ENCODE measurements at regions not wholly inside any gene's neighbourhood (a gene's known extent, or its start where the extent isn't known, plus 50 kb on each side); places are given as distances from the start of the nearest gene placed in this dataset.

DNA sequence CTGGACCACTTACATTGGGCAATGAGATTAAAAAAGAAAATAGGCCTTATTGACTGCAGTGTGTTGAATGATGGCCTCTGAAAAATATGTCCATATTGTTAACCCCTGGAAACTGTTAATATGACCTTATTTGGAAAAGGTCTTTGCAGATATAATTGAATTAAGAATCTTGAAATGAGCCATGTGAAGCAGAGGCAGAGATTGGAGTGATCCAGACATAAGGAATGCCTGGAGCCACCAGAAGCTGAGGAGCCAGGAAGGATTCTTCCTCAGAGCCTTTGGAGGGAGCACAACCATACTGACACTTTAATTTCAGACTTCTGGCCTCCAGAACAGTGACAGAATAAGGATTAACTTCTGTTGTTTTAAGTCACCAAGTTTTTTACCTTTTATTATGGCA lies 510.4 kb upstream of the AGTR1 start:
- DNase-seq, result no peak

DNA sequence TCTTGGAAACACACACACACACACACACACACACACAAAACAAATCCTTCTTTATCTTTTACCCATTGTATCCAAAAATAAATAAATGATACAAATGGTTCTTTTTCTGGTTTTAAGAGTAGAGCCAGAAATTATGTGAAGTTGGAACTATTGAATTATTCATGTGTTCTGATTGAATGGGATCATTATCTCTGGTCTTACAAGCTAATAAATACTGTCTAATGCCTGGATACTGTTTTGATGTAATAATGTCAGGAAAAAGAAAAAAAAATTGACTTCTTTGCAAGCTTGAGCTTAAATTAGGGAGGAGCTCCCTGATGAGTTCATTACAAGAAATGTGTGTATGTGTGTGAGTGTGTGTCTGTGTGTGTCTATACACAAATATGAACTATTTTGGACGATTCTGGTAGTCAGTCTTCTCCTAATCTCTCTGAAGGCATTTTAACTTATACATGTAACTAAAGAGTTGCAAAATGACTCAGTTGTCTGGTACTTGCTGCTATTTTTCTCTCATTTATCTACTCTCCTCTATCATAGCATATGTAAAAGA lies 507.2 kb upstream of the AGTR1 start:
- no peak for DNase-seq

DNA sequence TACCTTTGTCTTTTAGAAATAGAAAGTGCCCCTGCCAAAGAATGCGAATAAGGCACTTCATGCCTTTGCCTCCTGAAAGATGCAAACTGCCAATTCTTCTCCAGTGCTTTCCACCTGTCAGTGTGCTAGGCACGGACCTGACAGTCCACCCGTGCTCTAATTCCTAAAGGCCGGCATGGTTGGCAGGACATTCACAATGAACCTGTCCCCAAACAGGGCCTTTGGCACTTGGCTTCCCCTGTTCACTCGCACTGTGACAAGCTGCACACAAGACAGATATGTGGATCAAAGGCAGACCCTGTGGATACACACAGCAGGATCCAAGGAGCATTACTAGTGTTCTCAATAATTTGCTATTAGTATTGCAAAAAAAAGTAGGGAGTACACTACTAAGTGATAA lies 505.7 kb upstream of the AGTR1 start:
- no peak for DNase-seq

DNA sequence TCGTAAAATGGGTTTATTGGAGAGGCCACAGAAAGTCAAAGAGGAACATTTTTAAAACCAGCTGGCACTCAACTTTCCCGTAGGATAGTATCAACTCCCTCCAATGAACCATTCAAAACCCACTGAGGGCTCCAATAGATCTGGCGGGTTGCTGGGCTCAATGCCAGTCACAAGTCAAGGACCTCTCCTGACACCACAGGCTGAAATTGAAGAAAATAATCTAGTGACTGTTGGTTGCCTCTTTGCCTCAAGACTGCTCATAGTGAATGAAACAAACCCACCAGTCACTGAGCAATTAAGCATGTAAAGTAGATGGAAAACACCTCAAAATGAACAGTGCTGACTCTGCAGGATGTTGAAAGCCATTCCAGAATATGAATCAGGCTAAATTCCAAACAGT lies 500.6 kb upstream of the AGTR1 start:
- DNase-seq, result no peak

DNA sequence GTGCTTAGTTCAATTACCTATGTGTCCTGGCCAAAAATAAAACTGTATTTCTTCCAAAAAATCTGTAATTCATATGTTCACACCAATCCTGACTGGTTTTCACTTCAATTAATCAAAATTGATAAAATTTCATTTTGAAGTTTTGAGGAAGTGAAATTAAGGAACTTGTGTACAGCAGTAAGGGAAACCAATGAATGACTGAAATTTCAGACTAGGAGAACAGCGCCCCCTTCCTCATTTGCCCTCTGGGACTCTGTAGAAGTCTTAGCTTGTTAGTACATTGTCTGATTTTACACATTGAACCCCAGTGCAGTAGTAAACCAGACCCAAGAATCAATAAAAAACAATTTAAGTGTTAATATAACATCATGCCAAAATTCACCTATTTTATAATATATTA lies 495.3 kb upstream of the AGTR1 start:
- DNase-seq, result no peak

DNA sequence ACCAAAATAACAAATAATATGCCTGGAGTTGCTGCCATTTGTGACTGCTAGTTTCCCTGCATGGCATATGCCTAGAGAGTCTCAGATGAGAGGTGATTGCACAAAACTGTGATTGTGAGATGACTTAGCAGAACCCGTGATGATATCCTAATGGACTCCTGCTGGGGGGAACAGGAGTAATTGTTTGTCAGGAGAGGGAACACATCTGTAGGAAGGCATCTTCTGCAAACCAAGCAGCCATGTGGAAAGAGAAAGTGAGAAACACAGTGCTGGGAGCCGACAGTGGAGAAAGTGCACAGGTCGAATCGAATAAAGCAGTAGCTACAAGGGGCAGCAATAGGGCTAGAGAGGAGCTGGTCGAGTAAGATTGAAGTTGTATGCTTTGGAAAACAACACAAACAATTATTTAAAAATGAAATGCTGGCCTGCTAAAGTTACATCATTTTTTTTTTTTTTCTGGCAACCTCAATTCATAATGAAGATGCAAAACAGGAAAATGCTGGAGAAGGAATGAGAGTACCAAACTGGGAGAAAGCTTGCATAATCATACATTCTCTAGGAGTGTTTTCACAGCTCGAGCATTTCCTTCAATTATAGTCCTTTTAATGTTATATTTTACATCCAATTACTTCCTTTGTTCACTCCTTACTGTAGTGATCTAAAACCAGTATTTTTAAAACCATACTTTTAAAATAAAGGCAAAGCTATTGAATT lies 494.2 kb upstream of the AGTR1 start:
- DNase-seq, result no peak

DNA sequence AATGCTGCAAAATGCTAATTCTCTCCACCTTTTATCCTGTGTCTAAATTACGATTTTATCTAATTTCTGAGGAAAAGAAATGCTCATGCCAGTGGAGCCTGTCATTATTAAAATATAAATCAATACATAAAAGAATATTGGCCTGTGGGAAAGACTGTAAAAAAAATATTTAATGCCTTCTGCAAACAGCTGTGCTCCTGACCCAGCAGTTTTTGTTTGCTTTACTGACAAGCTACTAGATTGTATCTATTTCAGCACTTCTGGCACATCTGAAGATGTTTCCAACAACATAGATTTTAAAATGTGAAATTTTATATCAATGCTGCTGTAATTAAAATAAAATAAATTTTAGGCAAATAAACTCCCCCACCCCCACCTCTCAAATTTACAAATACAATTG lies 493.6 kb upstream of the AGTR1 start:
- DNase-seq, result no peak

DNA sequence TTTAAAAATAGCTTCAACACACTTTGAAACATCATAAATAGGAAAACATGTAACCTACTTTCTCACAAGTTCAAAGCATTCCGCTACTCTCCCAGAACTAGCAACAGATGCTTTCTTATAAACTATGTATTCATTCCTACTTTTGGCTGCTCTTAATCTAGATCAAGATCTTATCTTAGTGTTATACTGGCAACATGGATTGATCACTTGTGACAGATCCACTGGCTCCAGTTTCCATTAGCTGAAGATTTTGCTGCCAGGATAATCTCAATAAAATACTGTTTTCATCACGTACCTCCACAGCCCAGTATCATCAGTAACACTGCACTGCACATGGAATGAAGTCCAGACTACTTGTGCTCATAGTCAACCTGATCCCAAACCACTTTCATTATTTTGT lies 491.7 kb upstream of the AGTR1 start:
- DNase-seq, result no peak

DNA sequence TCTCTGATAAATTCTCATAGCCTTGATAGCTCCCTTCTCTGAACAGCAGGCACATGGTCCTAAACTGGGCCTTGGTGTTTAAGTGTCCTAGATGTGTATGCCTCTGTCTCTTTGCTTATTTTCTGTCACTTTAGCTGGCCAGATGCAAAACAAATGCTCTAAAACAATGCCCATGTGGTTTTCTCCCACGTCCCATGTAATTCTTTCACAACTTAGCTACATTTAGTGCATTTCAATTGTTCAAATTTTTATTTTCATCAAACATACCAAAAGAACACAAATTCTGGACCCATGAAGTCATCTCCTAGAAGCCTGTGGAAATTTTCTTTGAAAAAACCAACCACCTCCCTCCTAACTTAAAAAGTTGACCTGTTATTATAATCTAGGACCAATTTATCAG lies 491.3 kb upstream of the AGTR1 start:
- no peak for DNase-seq

DNA sequence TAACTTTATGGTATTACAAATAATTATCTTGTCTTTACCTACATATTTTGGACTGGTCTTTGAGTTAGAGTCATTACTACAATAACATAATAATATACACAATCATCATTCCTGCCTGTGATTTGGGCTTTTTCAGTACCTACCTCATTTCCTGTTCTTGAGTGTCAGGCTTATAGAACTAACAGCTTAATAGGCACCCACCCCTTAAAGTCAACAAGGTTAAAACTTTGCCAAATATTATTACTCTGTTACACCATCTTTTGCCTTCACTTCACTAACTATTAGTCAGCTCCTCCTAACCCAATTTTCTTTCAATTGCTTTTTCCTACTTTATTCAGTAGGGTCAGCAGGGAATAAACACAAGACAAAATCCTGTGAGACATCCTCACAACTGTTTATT lies 488.7 kb upstream of the AGTR1 start:
- no peak for DNase-seq

DNA sequence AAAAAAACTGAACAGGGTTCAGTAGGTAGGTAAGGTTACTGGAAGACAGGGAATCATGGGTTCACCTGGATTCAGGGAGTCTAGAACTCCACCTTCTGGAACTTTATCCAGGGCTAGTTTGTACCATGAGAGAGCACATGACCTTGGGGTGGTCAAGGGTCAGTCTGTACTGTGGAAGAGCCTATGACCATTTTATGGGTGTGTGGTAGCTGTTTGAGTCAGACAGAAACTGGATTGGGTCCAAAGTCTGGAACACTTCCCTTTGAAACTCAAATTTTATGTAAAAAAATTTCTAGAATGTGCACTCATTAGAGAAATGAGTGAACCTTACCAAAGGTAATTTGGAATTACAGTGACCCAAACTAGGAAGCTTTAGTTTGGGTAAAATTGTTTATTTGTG lies 486.0 kb upstream of the AGTR1 start:
- peak; percentile 3 for DNase-seq

DNA sequence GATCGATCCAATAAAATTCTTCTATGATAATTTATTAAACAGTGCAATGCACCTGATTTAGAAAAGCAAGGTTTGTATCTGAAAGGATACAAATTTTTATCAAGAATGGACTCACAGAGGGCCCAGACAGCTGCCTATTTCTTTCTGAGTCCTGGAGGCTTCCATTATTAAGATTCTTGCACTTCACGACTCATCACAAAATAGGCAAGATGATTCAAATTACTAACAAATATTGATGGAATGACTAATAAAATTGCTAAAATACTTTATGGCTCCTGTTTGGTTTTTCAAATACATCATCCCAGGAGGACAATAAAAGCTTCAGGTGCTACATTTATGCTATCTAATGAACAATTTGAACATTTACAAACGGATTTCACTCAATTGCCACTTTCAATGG lies 483.0 kb upstream of the AGTR1 start:
- DNase-seq, result no peak

DNA sequence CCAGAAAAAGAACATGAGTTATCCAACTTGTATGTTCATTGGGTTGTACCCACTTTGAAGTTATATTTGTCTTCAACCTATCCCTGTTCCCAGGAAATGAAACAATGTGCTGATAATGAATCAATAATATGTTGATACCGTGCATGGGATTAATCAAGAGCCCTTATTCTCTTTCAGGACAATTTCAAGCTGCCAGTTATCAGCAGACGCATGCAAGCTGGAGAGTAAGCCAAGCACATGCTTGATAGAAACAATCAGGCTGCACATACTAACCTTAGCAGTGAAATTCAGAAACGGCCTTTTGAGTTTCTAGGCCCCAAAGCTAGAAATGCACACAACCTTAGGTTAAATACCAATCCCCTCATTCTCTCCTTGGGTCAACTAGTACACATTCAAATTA lies 480.4 kb upstream of the AGTR1 start:
- no peak for DNase-seq

DNA sequence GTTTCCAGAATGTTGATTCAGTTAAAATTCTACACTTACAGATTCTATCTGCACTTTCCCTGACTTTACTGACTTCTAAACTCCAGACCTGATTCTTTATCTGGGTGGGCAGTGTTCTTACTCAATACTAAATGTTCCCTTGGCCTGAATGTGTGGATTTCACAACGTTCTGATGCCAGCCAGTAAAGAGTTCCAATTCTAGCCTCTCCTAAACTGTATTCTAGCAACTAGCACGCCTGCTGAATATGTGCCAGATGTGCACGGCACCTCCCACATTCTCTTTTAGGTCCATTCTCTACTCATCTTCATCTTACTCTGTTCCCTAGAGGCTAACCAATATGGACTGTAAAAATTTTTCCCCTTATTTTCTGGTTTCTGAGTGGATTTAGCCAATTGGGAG lies 479.5 kb upstream of the AGTR1 start:
- no peak for DNase-seq

DNA sequence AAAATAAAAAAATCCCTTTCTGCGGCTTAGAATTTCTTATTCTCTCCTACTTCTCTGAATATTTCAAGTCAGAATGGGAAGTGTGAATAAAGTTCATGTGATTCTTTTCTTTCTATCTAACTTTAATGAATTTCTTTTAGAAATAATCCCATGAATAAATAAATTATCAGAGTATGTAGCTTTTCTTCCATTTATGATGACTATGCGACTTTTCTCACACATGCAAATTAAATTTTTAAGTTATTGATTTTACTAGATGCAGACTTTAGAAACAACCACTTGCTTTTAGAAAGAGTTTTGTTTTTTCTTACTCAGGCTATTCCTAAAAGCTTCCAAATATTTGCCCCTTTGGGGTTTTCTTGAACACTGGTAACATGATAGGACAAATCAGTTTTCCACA lies 477.7 kb upstream of the AGTR1 start:
- no peak for DNase-seq

DNA sequence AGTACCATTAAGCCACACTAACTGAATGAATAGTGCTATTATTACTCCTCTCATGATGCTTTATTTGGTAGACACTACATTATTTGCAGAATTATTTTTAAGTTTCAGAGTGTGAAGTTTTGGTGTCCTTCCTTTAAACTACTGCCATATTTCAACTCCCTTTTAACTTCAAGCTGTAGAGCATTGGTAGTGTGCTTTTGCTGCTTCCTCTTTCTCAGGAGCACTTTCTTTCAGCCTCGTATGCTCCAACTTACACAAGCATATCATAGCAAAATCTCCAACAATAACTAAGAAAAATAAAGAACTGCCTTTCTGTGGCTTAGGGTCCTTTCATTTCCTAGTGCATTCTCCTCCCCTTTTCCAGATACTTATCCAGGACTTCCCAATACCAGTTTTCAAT lies 476.4 kb upstream of the AGTR1 start:
- no peak for DNase-seq

DNA sequence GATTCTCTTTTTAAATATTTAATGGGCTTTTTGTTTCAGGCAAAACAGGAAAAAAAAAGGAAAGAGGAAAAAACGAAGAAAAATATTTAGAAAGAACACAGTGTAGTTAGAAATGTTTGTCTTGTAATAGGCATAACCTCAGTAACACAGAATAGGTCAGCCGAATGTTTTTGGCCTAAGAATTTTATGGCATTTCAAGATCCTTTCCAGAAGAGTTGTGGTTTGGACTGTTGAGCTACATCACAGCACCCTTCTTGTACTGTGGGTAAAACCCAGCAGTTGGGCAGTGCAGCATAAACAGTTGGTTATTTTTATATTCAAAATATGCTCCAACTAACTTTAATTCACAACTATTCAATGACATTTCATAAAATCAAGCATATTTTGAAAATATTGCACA lies 474.4 kb upstream of the AGTR1 start:
- DNase-seq, result no peak

DNA sequence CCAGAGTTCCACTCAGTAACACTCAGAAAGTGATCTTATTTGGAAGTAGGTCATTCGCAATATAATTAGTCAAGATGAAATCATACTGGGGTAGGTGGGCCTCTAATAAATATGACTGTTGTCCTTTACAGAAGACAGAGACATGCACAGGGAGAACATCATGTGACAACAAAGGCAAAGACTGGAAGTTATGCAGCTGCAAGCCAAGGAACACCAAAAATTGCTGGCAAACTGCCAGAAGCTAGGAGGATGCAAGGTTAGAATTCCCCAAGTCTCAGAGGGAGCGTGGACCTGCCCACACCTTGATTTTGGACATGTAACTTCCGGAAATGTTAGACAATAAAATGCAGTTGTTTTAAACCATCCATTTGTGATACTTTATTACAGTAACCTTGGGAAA lies 471.5 kb upstream of the AGTR1 start:
- no peak for DNase-seq

DNA sequence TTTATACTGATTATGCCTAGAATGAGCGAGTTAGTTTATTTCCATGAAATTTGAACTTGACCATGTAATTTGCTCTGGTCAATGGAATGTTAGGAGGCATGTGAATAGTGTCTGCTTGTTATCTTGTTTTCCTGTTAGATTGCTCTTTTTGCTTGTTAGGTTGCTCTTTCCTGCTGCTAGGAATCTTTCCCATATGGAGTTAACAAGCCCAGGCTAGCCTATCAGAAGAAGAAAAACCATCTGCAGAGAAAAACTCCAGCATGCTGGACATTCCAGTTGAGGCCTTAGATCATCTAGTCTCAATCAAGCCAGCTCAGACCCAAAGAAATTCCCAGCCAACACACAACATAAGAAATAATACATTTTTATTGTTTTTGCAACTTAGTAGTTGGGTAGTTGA lies 470.2 kb upstream of the AGTR1 start:
- no peak for DNase-seq

DNA sequence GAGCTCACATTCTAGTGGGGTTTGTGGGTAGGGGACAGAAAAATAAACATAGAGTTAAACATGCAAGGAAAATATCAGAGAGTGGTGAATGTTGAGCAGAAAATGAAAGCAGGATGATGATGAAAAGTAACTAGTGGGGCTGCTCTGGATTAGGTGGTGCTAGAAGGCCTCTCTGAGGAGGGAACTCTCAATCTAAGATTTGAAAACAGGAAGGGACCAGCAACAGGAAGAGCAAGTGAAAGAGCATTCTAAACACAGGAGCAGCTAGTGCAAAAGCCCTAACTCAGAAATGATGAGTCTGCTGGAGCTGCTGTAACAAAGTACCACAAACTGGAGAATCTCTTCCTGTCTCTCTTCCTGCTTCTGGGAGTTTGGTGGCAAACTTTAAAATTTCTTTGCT lies 468.6 kb upstream of the AGTR1 start:
- DNase-seq, result no peak

DNA sequence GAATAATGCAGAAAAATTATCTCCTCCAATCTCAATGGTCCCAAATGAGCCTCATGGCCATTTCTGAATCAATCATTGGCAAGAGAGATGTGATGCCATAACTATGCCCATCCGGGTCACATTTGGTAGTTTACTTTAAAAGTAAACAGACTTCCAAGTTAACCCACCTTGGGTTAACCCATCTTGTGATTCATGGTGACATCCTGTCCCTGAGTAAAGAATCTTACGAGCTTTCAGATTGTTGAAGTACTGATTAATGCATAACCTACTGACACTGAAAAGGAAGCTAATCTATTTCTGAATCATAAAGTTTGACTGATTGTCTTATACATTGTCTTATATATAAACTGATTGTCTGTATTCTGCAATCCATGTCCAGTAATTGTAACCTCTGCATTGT lies 467.2 kb upstream of the AGTR1 start:
- DNase-seq, result no peak

DNA sequence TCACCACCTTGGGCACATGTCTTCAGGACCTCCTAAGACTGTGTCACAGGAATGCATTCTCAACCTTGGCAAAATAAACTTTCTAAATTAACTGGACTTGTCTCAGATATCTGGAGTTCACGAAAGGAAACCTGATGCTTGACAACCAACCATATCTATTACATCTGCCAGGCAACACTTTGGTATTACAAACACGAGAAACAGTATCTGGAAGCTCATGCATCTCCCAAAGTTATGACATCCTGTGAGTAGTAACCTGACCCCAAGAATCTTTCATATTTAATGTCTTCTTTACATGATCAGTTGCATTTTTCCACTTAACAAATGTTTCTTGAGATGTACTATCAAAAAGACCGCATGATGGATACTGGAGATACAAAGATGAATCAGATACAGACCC lies 465.3 kb upstream of the AGTR1 start:
- no peak for DNase-seq

DNA sequence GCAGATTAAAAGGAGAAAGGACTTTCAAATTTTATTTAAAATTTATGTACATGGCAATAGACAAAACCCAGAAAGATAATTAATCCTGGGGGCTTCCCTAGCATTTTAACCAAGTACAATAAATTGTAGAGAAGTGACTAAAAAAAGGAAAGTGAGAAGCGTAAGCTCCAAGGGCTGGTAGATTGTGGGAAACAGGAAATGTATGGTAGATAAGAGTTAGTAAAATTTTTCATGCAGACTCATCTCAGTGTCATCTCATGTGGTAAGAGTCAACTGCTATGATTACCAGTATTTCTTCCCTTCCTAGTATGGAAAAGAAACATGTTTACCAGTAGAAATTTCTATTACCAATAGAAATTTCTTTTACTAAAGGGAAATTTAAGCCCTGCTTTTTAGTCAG lies 464.3 kb upstream of the AGTR1 start:
- DNase-seq, result no peak

DNA sequence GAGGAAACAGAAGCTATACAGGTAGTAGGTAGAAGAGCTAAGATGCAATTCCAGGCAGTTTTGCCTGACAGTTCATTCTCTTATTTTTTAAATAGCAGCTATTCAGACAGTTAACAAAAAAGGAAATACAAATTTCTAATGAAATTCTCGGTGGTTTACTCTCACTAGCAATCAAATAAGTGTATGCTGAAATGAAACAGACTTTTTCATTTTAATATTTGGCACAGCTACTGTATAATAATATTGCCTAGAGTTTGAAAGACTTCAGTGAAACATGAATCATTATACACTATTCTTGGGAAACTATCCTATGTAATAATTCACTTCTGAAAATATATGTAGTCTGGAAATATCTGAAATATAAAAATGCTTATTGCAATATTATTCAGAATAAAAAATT lies 463.2 kb upstream of the AGTR1 start:
- no peak for DNase-seq

DNA sequence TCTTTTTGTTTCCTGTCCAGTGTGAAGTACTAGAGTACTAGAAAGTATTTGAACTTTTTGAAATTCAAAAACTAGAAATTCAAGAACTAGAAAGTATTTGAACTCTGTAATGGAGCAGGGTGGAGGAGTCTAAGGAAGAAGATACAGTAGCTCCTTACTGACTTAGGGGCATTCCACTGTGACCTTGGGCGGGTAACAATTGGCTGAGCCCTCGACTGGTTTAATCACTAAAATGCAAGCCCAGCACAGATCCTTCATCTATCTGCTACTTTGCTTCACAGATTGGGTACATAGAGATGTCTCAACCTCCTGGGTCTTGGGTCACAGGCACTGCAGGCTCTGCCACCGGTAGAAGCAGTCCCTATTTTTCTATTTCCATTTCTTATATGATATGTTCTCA lies 462.1 kb upstream of the AGTR1 start:
- no peak for DNase-seq

DNA sequence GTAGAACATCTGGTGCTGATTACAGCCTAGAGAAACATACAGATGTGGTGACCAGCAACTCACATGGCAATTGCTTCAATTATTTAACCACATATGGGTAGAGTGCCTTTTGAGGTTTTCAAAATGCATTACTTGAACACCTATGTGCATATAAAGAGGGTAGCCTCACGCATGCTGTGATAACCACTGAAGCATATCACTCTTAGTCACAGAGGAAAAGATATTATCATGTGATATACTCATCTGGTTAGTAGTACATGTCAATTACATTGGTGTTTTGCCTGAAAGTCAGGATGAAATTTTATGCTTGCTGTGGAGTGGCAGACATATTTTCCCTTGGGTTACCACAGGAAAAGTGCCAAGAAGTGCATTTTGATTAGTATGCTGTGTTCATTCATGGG lies 459.3 kb upstream of the AGTR1 start:
- no peak for DNase-seq

Measured in inflammatory macrophage treated with lipopolysaccharide for 4 hours (primary cell).